GM18502 (cell line): ENCODE measurements at regions not wholly inside any gene's neighbourhood (a gene's known extent, or its start where the extent isn't known, plus 50 kb on each side); places are given as distances from the start of the nearest gene placed in this dataset.

Experiments
- ATAC-seq: cut with Tn5 transposase; IDR thresholded peaks from one replicate; pipeline ENCODE4 v1.9.1; 2021; ENCODE audit warnings: mild to moderate bottlenecking; ENCODE audit not compliant: unreplicated experiment, poor library complexity

- ATAC-seq, result no peak
Observed at GRCh38 chr16:87000001-87000400, 317.2 kb downstream of the C16orf95 start.

GRCh38 chr16:87002717-87003413 is 314.3 kb downstream of the C16orf95 start:
- no peak for ATAC-seq

- ATAC-seq, result no peak
Observed at GRCh38 chr16:87003414-87003755, 313.8 kb downstream of the C16orf95 start.

GRCh38 chr16:87006021-87006420 is 311.2 kb downstream of the C16orf95 start:
- no peak for ATAC-seq

GRCh38 chr16:87006789-87007745 is 310.1 kb downstream of the C16orf95 start:
- ATAC-seq, result no peak

- no peak for ATAC-seq
Observed at GRCh38 chr16:87007907-87008306, 309.3 kb downstream of the C16orf95 start.

GRCh38 chr16:87008664-87009063 is 308.5 kb downstream of the C16orf95 start:
- ATAC-seq, result no peak

GRCh38 chr16:87012954-87013938 is 303.9 kb downstream of the C16orf95 start:
- no peak for ATAC-seq

- no peak for ATAC-seq
Observed at GRCh38 chr16:87014112-87014511, 303.1 kb downstream of the C16orf95 start.

- no peak for ATAC-seq
Observed at GRCh38 chr16:87015021-87015420, 302.2 kb downstream of the C16orf95 start.

GRCh38 chr16:87016046-87017035 is 300.9 kb downstream of the C16orf95 start:
- no peak for ATAC-seq

GRCh38 chr16:87017371-87018012 is 299.7 kb downstream of the C16orf95 start:
- no peak for ATAC-seq

GRCh38 chr16:87025676-87026075 is 291.5 kb downstream of the C16orf95 start:
- ATAC-seq, result no peak

GRCh38 chr16:87027056-87027616 is 290.1 kb downstream of the C16orf95 start:
- no peak for ATAC-seq

GRCh38 chr16:87028481-87029320 is 288.5 kb downstream of the C16orf95 start:
- ATAC-seq, result no peak

GRCh38 chr16:87032554-87032953 is 284.6 kb downstream of the C16orf95 start:
- ATAC-seq, result no peak

GRCh38 chr16:87033021-87033471 is 284.1 kb downstream of the C16orf95 start:
- no peak for ATAC-seq
